ENCODE measurements at regions not wholly inside any gene's neighbourhood (a gene's known extent, or its start where the extent isn't known, plus 50 kb on each side); places are given as distances from the start of the nearest gene placed in this dataset.

DNA sequence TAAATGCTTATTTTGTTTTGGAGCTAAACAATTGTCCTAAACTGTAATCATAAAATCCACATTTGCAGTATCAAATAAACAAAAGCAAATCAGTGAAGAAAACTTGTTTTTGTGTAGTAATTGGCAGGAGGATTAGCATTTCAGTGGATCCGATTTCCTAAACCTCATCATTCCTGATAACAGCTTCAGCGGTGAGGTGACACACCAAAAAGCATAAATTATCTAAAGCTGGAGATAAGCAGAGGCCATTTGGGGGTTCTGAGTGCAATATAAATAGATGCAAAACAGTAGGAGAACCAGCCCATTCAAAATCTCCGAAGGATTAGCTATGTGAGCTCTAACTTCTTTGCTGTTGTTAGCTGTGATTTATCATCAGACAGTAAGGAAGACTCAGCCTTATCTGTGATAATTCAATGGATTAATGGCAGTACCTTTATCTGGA, 235.8 kb downstream of the EPHA7 start:
- H2AFZ ChIP-seq (ENCODE audit: low read length), result no peak overlapping the region
- H3K79me2 ChIP-seq (ENCODE audit: low read length), result no peaks in the 10 kb centered on the region
- no peaks in the 10 kb centered on the region for H3K4me1 ChIP-seq (ENCODE audit: low read length)
- H3K4me2 ChIP-seq (ENCODE audit: low read depth, low read length), result no peak overlapping the region
- no peak for DNase-seq
- TF ChIP-seq CTCF (IDR thresholded peaks at IDR 0.05; ENCODE audit: low read length) (no peak), EZH2 (optimal IDR thresholded peaks at IDR 0.05; ENCODE audit: low read depth, low read length) (no peak), EZH2phosphoT487 (IDR thresholded peaks at IDR 0.05; ENCODE audit: low read length) (no peak)
- H3K4me3 ChIP-seq (ENCODE audit: low read length), result no peak overlapping the region
- no peaks in the 10 kb centered on the region for H3F3A ChIP-seq (ENCODE audit: insufficient read depth, low read length)
- no peak overlapping the region for H3K27ac ChIP-seq (ENCODE audit: low read length)
- no peaks in the 10 kb centered on the region for H3K9me2 ChIP-seq (replicated peaks; ENCODE audit: insufficient read depth, low read length)
- no peaks in the 10 kb centered on the region for H3K36me3 ChIP-seq (replicated peaks; ENCODE audit: insufficient read depth, low read length)
- H3K9ac ChIP-seq (ENCODE audit: low read length), result no peak overlapping the region
- H3K9me3 ChIP-seq (replicated peaks; ENCODE audit: insufficient read depth, low read length), result no peaks in the 10 kb centered on the region
- H4K20me1 ChIP-seq (ENCODE audit: insufficient read depth, low read length), result no peaks in the 10 kb centered on the region
- H3K27me3 ChIP-seq (replicated peaks; ENCODE audit: insufficient read depth, low read length), result no peaks in the 10 kb centered on the region

GRCh38 chr6:93182938-93183479, 236.3 kb downstream of the EPHA7 start:
- no peaks in the 10 kb centered on the region for H3K4me1 ChIP-seq (ENCODE audit: low read length)
- no peak for DNase-seq
- no peaks in the 10 kb centered on the region for H3K79me2 ChIP-seq (ENCODE audit: low read length)
- H3K9me2 ChIP-seq (replicated peaks; ENCODE audit: insufficient read depth, low read length), result no peaks in the 10 kb centered on the region
- H3F3A ChIP-seq (ENCODE audit: insufficient read depth, low read length), result no peaks in the 10 kb centered on the region
- TF ChIP-seq CTCF (IDR thresholded peaks at IDR 0.05; ENCODE audit: low read length) (no peak), EZH2 (optimal IDR thresholded peaks at IDR 0.05; ENCODE audit: low read depth, low read length) (no peak), EZH2phosphoT487 (IDR thresholded peaks at IDR 0.05; ENCODE audit: low read length) (no peak)
- H3K9ac ChIP-seq (ENCODE audit: low read length), result no peak overlapping the region
- H3K27ac ChIP-seq (ENCODE audit: low read length), result no peak overlapping the region
- no peaks in the 10 kb centered on the region for H4K20me1 ChIP-seq (ENCODE audit: insufficient read depth, low read length)
- no peak overlapping the region for H2AFZ ChIP-seq (ENCODE audit: low read length)
- H3K9me3 ChIP-seq (replicated peaks; ENCODE audit: insufficient read depth, low read length), result no peaks in the 10 kb centered on the region
- H3K4me2 ChIP-seq (ENCODE audit: low read depth, low read length), result no peak overlapping the region
- no peak overlapping the region for H3K4me3 ChIP-seq (ENCODE audit: low read length)
- no peaks in the 10 kb centered on the region for H3K36me3 ChIP-seq (replicated peaks; ENCODE audit: insufficient read depth, low read length)
- H3K27me3 ChIP-seq (replicated peaks; ENCODE audit: insufficient read depth, low read length), result no peaks in the 10 kb centered on the region

DNA sequence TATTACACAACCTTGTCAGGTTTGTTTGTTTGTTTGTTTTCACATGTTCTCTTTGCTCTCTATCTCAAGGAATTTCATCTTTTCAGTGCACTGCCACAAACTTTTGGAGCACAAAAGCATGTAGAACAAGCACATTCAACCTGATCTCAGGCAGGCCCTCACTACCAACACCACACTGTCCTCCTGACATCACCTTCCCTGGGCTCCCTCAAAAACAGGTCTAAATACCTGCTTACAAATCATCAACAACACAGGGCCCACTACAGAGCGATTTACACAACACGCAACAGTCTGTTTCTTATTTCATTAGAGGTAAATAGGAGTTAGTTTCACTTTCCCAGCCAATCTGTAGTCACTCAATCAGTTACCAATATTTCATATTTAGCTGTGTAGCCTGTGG, 241.4 kb downstream of the EPHA7 start:
- Histone ChIP-seq H3K27me3 (replicated peaks; ENCODE audit: insufficient read depth, low read length) (no peaks in the 10 kb centered on the region), H3K9ac (ENCODE audit: low read length) (no peak overlapping the region), H3K4me3 (ENCODE audit: low read length) (no peak overlapping the region), H3K36me3 (replicated peaks; ENCODE audit: insufficient read depth, low read length) (no peaks in the 10 kb centered on the region), H3K9me3 (replicated peaks; ENCODE audit: insufficient read depth, low read length) (no peaks in the 10 kb centered on the region), H3K4me1 (ENCODE audit: low read length) (no peaks in the 10 kb centered on the region), H3K79me2 (ENCODE audit: low read length) (no peaks in the 10 kb centered on the region), H3F3A (ENCODE audit: insufficient read depth, low read length) (no peaks in the 10 kb centered on the region), H3K27ac (ENCODE audit: low read length) (no peak overlapping the region), H2AFZ (ENCODE audit: low read length) (no peak overlapping the region), H4K20me1 (ENCODE audit: insufficient read depth, low read length) (no peaks in the 10 kb centered on the region), H3K9me2 (replicated peaks; ENCODE audit: insufficient read depth, low read length) (no peaks in the 10 kb centered on the region), H3K4me2 (ENCODE audit: low read depth, low read length) (no peak overlapping the region)
- no peak for DNase-seq
- no peak for TF ChIP-seq CTCF (IDR thresholded peaks at IDR 0.05; ENCODE audit: low read length)
- TF ChIP-seq EZH2phosphoT487 (IDR thresholded peaks at IDR 0.05; ENCODE audit: low read length), result no peak
- no peak for TF ChIP-seq EZH2 (optimal IDR thresholded peaks at IDR 0.05; ENCODE audit: low read depth, low read length)

All from MM.1S (cell line).